ENCODE measurements at regions not wholly inside any gene's neighbourhood (a gene's known extent, or its start where the extent isn't known, plus 50 kb on each side); places are given as distances from the start of the nearest gene placed in this dataset.

GRCh38 chr14:106812788-106813476 lies 1286.5 kb downstream of the TMEM121 start:
- no peak for TF ChIP-seq CTCF (IDR thresholded peaks at IDR 0.05; ENCODE audit: insufficient read depth, missing control alignments)
- DNase-seq (ENCODE audit: insufficient read length, low spot score) (no peak), FAIRE-seq (no peak)

- DNase-seq (ENCODE audit: insufficient read length, low spot score), result no peak
- FAIRE-seq, result no peak
- TF ChIP-seq CTCF (IDR thresholded peaks at IDR 0.05; ENCODE audit: insufficient read depth, missing control alignments), result no peak
Measured at GRCh38 chr14:106813477-106813823, 1287.1 kb downstream of the TMEM121 start.

GRCh38 chr14:106820119-106820518 lies 1293.7 kb downstream of the TMEM121 start:
- FAIRE-seq, result no peak
- TF ChIP-seq CTCF (IDR thresholded peaks at IDR 0.05; ENCODE audit: insufficient read depth, missing control alignments), result no peak
- no peak for DNase-seq (ENCODE audit: insufficient read length, low spot score)

- TF ChIP-seq CTCF (IDR thresholded peaks at IDR 0.05; ENCODE audit: insufficient read depth, missing control alignments), result no peak
- no peak for DNase-seq (ENCODE audit: insufficient read length, low spot score)
- FAIRE-seq, result no peak
Measured at GRCh38 chr14:106821119-106821518, 1294.7 kb downstream of the TMEM121 start.

- no peak for TF ChIP-seq CTCF (IDR thresholded peaks at IDR 0.05; ENCODE audit: insufficient read depth, missing control alignments)
- FAIRE-seq (no peak), DNase-seq (ENCODE audit: insufficient read length, low spot score) (no peak)
Measured at GRCh38 chr14:106822905-106823304, 1296.5 kb downstream of the TMEM121 start.

- DNase-seq (ENCODE audit: insufficient read length, low spot score) (no peak), FAIRE-seq (no peak)
- TF ChIP-seq CTCF (IDR thresholded peaks at IDR 0.05; ENCODE audit: insufficient read depth, missing control alignments), result no peak
Measured at GRCh38 chr14:106823552-106823951, 1297.2 kb downstream of the TMEM121 start.

GRCh38 chr14:106826833-106827369 lies 1300.5 kb downstream of the TMEM121 start:
- no peak for FAIRE-seq
- DNase-seq (ENCODE audit: insufficient read length, low spot score), result no peak
- TF ChIP-seq CTCF (IDR thresholded peaks at IDR 0.05; ENCODE audit: insufficient read depth, missing control alignments), result no peak
